ENCODE measurements at regions not wholly inside any gene's neighbourhood (a gene's known extent, or its start where the extent isn't known, plus 50 kb on each side); places are given as distances from the start of the nearest gene placed in this dataset.

GRCh38 chr10:118827053-118827452 lies 72.3 kb upstream of the CACUL1 start:
- TF ChIP-seq EZH2 (IDR thresholded peaks at IDR 0.05; ENCODE audit: low read length), result no peak
- TF ChIP-seq CTCF (optimal IDR thresholded peaks at IDR 0.05 in 1 of 3, IDR thresholded peaks at IDR 0.05 in 1 of 3, conservative IDR thresholded peaks at IDR 0.05 in 1 of 3; ENCODE audit: extremely low read depth in 1 of 3, insufficient read depth in 2 of 3, low read length in 3 of 3), result no peak

Measured in keratinocyte (primary cell).